ENCODE measurements at regions not wholly inside any gene's neighbourhood (a gene's known extent, or its start where the extent isn't known, plus 50 kb on each side); places are given as distances from the start of the nearest gene placed in this dataset.
"Not testable (repeated sequence)": the region's sequence is repeated elsewhere in the genome, so short reads cannot be mapped to it uniquely, and the experiment has no call there.

- DNase-seq (ENCODE audit: low read depth in 2 of 2) = no peak
These were observed 460.6 kb upstream of the ALCAM start for GRCh38 chr3:104906001-104906639.

- DNase-seq (ENCODE audit: low read depth in 2 of 2) = no peak
These were observed 459.2 kb upstream of the ALCAM start for GRCh38 chr3:104907507-104907906.

- DNase-seq (ENCODE audit: low read depth in 2 of 2) = no peak
These were observed 457.9 kb upstream of the ALCAM start for GRCh38 chr3:104908761-104909160.

GRCh38 chr3:104909198-104909597 is 457.5 kb upstream of the ALCAM start:
- no peak for DNase-seq (ENCODE audit: low read depth in 2 of 2)

- no peak for DNase-seq (ENCODE audit: low read depth in 2 of 2)
These were observed 457.0 kb upstream of the ALCAM start for GRCh38 chr3:104909721-104910120.

GRCh38 chr3:104911376-104911775 is 455.3 kb upstream of the ALCAM start:
- no peak for DNase-seq (ENCODE audit: low read depth in 2 of 2)

GRCh38 chr3:104916971-104917370 is 449.7 kb upstream of the ALCAM start:
- DNase-seq (ENCODE audit: low read depth in 2 of 2) = no peak

- no peak for DNase-seq (ENCODE audit: low read depth in 2 of 2)
These were observed 446.2 kb upstream of the ALCAM start for GRCh38 chr3:104920512-104920911.

GRCh38 chr3:104933972-104934371 is 432.7 kb upstream of the ALCAM start:
- no peak for DNase-seq (ENCODE audit: low read depth in 2 of 2)

- DNase-seq (ENCODE audit: low read depth in 2 of 2) = no peak
These were observed 431.1 kb upstream of the ALCAM start for GRCh38 chr3:104935613-104936012.

GRCh38 chr3:104939196-104939595 is 427.5 kb upstream of the ALCAM start:
- no peak for DNase-seq (ENCODE audit: low read depth in 2 of 2)

GRCh38 chr3:104941785-104942184 is 424.9 kb upstream of the ALCAM start:
- no peak for DNase-seq (ENCODE audit: low read depth in 2 of 2)

GRCh38 chr3:104943974-104944373 is 422.7 kb upstream of the ALCAM start:
- no peak for DNase-seq (ENCODE audit: low read depth in 2 of 2)

- no peak for DNase-seq (ENCODE audit: low read depth in 2 of 2)
These were observed 418.8 kb upstream of the ALCAM start for GRCh38 chr3:104947943-104948342.

GRCh38 chr3:104949810-104950209 is 416.9 kb upstream of the ALCAM start:
- DNase-seq (ENCODE audit: low read depth in 2 of 2) = not testable (repeated sequence)

- no peak for DNase-seq (ENCODE audit: low read depth in 2 of 2)
These were observed 415.3 kb upstream of the ALCAM start for GRCh38 chr3:104951426-104951825.

- no peak for DNase-seq (ENCODE audit: low read depth in 2 of 2)
These were observed 414.4 kb upstream of the ALCAM start for GRCh38 chr3:104952146-104952972.

GRCh38 chr3:104956620-104957345 is 409.9 kb upstream of the ALCAM start:
- no peak for DNase-seq (ENCODE audit: low read depth in 2 of 2)

GRCh38 chr3:104960579-104960978 is 406.1 kb upstream of the ALCAM start:
- DNase-seq (ENCODE audit: low read depth in 2 of 2) = no peak

GRCh38 chr3:104961851-104962250 is 404.9 kb upstream of the ALCAM start:
- no peak for DNase-seq (ENCODE audit: low read depth in 2 of 2)

- DNase-seq (ENCODE audit: low read depth in 2 of 2) = no peak
These were observed 392.4 kb upstream of the ALCAM start for GRCh38 chr3:104974316-104974715.

- DNase-seq (ENCODE audit: low read depth in 2 of 2) = no peak
These were observed 389.0 kb upstream of the ALCAM start for GRCh38 chr3:104977719-104978118.

- no peak for DNase-seq (ENCODE audit: low read depth in 2 of 2)
These were observed 384.6 kb upstream of the ALCAM start for GRCh38 chr3:104982130-104982529.

Measured in stimulated activated CD8-positive, alpha-beta memory T cell treated with anti-CD3 and anti-CD28 coated beads, Interleukin-2, amount 100 ng/mL, for 48 hours (primary cell).